Activated T-cell treated with anti-CD3 and anti-CD28 coated beads, Interleukin-2, amount 50 U/mL, for 4 hours (primary cell): ENCODE measurements at regions not wholly inside any gene's neighbourhood (a gene's known extent, or its start where the extent isn't known, plus 50 kb on each side); places are given as distances from the start of the nearest gene placed in this dataset.

Source experiments
- ATAC-seq, 2 donors: fragments of 200-7000 bp; cut with Tn5 transposase; one replicate each; pipeline ENCODE4 v1.10.0; 2021
- DNase-seq: peaks from one replicate; pipeline ENCODE4 v3.0.0-alpha.2; 2020
- H3K27me3 Mint-ChIP-seq: one replicate; pipeline ENCODE4 v1.8.0; 2021; ENCODE audit warnings: low read depth, mixed read lengths
- H3K36me3 Mint-ChIP-seq: one replicate; pipeline ENCODE4 v1.8.0; 2022; ENCODE audit warnings: mixed read lengths; ENCODE audit not compliant: insufficient read depth
- H3K4me1 Mint-ChIP-seq: one replicate; pipeline ENCODE4 v1.8.0; 2021; ENCODE audit warnings: low read depth, mixed read lengths
- H3K4me3 Mint-ChIP-seq: one replicate; pipeline ENCODE4 v1.8.0; 2021; ENCODE audit warnings: mild to moderate bottlenecking, moderate library complexity, mixed read lengths
- H3K9me3 Mint-ChIP-seq: one replicate; pipeline ENCODE4 v1.8.0; 2021; ENCODE audit warnings: mixed read lengths

DNA sequence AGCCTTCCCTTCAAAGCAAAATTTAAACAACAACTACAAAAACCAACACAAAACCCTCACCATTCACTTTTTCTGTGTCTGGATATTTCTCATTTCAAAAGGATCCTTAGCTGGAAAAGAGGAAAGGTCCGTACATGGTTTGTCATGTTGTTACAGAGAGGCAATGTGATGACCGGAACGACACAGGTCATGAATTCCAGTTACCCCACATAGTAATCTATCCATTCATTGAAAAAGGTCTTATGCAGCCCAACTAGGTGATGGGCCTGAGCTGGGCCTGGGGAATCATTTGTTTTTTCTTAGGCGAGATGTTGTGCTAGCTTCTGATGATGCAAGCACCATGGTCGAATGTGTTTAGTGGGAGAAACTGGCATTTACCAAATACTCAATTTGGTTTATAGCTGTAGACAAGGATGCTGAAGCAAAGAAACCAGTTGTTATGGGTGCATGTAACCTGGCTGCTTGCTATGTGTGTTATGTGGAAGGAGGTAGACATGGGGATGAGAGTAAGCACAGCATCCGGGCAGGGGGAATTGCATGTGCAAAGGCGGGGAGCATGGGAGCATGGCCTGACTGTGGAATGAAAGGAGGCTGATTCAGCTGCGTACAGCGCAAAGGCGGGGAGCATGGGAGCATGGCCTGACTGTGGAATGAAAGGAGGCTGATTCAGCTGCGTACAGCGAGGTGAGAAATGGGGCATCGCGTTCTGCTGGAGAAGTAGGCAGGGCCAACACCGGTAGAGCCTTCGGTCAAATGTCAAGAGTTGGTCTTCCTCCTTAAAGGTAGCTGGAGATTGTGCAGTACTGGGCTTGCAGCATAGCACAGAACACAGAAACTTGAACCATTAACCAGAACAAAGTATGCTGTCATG, 269.7 kb upstream of the MAF start:
- Mint-ChIP-seq H3K9me3 (no peaks in the 10 kb centered on the region), H3K4me3 (no peak overlapping the region), H3K36me3 (no peaks in the 10 kb centered on the region), H3K27me3 (no peaks in the 10 kb centered on the region), H3K4me1 (no peaks in the 10 kb centered on the region)
- no peak for ATAC-seq
- no peak for DNase-seq

DNA sequence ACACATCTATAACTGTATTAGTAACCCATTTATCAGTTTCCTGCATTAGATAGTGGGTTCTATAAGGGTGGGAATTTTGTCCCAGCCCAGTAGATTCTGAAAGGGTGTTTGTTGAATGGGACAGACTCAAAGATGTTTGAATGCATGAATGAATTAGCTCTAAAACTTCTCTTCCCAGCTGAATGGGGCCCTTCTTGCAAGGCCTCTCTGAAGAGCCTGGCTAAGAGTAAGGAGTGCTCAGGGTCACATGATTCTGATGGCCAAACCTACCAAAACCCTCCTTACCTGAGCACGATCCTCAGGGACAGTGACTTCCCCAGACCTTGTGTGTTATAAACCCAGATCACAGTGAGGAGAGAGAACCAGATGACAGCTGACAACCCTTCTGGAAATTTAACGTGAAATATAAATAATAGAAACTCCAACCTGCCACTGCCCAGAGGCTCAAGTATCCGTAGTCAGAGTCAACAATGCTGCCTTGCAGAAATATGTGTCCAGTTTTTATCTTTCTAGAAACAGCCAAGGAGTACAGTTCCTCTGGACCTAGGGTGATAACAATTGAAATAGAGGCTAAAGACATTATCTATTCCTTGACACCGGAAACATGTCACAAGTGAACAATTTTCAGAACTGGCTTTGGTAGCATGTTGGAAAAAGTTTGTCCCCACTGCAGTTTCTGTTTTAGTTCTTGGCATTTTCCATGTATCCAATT, 268.9 kb upstream of the MAF start:
- H3K36me3 Mint-ChIP-seq, result no peaks in the 10 kb centered on the region
- no peak for ATAC-seq

DNA sequence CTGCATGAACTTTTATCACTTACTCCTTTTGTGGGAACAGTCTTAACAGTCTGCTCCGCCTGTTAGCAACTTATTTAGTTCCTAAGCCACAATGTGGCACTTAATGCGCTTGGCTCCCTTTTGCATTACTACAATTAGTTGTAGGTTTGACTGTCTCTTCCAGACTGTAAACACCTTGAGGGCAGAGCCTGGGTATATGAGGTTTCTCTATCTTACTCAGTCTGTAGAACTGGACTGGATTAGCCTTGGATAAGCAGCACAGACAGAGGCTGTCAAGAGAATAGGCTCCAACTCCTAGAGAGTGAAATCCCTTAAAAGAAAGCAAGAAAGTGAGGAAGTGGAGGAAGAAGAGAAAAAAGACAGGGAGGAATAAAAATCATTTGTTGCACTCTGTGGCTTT, 268.3 kb upstream of the MAF start:
- no peaks in the 10 kb centered on the region for H3K9me3 Mint-ChIP-seq
- H3K4me1 Mint-ChIP-seq, result no peaks in the 10 kb centered on the region
- no peak for ATAC-seq
- H3K4me3 Mint-ChIP-seq, result no peak overlapping the region
- H3K27me3 Mint-ChIP-seq, result no peaks in the 10 kb centered on the region
- DNase-seq, result no peak
- H3K36me3 Mint-ChIP-seq, result no peaks in the 10 kb centered on the region

More for the DNA sequence above, 268.9 kb upstream of the MAF start:
- no peaks in the 10 kb centered on the region for H3K9me3 Mint-ChIP-seq
- no peaks in the 10 kb centered on the region for H3K27me3 Mint-ChIP-seq
- no peak for DNase-seq
- no peak overlapping the region for H3K4me3 Mint-ChIP-seq
- no peaks in the 10 kb centered on the region for H3K4me1 Mint-ChIP-seq

- Mint-ChIP-seq H3K27me3 (no peaks in the 10 kb centered on the region), H3K9me3 (no peaks in the 10 kb centered on the region), H3K4me3 (no peak overlapping the region), H3K4me1 (no peaks in the 10 kb centered on the region), H3K36me3 (no peaks in the 10 kb centered on the region)
- ATAC-seq (no peak), DNase-seq (no peak)
Measured at GRCh38 chr16:79867425-79867997, 267.0 kb upstream of the MAF start.

- no peaks in the 10 kb centered on the region for H3K4me1 Mint-ChIP-seq
- ATAC-seq, result no peak
- no peak for DNase-seq
- H3K27me3 Mint-ChIP-seq, result no peaks in the 10 kb centered on the region
- H3K9me3 Mint-ChIP-seq, result no peaks in the 10 kb centered on the region
- no peak overlapping the region for H3K4me3 Mint-ChIP-seq
- H3K36me3 Mint-ChIP-seq, result no peaks in the 10 kb centered on the region
Measured at GRCh38 chr16:79865918-79866317, 265.4 kb upstream of the MAF start.

DNA sequence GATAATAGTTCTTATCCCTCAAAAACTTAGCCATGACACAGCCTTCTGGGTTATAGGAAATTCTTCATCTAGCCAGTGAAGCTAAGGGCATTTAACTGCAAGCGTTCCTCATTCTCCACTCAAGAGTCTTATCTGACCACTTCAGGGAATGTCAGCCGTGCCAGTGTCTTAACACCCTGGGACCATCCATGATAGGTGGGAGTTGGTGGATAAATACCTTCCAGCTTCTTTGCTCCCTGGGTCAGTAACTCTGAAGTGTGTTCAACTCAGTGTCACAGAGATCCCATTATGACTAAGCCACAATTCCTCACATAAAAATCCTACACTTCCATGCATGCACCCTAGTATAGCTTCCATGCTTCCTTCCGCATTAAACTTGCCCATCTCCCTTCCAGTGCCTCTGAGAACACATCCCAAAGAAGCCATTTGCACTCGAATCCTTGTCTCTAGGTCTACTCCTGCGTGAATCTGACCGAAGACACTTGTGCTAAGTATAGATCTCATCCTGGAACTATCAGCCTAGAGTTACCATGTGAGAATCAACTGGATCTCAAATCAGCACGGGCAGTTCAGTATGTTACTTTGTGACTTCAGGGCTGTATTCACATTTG, 264.3 kb upstream of the MAF start:
- Mint-ChIP-seq H3K9me3 (no peaks in the 10 kb centered on the region), H3K27me3 (no peaks in the 10 kb centered on the region), H3K4me3 (no peak overlapping the region), H3K4me1 (no peaks in the 10 kb centered on the region), H3K36me3 (no peaks in the 10 kb centered on the region)
- DNase-seq (no peak), ATAC-seq (no peak)

DNA sequence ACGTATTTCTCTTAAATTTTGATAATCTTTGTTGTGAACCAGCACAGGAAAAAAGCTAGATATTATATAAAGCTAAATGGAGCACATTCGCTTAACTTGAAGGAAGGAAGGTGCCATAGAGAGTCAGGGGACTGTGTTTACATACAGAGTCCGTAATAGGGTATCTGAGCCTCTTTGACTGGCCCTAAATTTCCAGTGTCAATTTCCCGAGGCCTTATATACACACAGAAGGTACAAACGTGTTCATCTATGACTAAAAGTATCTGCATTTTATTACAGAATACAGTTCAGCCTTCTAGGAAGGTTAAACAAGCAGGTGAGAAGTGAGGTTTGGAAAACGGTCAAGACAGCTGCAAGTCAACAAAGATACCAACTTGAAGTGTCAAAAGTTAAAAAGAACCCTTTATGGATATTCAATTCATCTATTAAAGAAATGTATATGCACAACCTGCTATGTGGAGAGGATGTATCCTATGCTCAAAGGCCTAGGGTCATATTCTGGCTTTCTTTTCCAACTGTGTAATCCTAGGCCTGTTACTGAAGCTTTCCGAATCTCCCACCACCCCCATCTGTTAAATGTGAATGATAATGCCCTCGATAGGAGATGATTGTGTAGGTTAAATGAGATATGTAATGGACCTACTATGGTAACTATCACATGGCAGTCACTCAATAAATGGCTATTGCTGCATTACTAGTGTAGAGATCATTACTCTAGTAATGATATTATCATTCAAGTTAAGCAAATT, 263.7 kb upstream of the MAF start:
- ATAC-seq (no peak), DNase-seq (no peak)
- H3K4me1 Mint-ChIP-seq, result no peaks in the 10 kb centered on the region
- H3K4me3 Mint-ChIP-seq, result no peak overlapping the region
- no peaks in the 10 kb centered on the region for H3K27me3 Mint-ChIP-seq
- H3K36me3 Mint-ChIP-seq, result no peaks in the 10 kb centered on the region
- no peaks in the 10 kb centered on the region for H3K9me3 Mint-ChIP-seq

DNA sequence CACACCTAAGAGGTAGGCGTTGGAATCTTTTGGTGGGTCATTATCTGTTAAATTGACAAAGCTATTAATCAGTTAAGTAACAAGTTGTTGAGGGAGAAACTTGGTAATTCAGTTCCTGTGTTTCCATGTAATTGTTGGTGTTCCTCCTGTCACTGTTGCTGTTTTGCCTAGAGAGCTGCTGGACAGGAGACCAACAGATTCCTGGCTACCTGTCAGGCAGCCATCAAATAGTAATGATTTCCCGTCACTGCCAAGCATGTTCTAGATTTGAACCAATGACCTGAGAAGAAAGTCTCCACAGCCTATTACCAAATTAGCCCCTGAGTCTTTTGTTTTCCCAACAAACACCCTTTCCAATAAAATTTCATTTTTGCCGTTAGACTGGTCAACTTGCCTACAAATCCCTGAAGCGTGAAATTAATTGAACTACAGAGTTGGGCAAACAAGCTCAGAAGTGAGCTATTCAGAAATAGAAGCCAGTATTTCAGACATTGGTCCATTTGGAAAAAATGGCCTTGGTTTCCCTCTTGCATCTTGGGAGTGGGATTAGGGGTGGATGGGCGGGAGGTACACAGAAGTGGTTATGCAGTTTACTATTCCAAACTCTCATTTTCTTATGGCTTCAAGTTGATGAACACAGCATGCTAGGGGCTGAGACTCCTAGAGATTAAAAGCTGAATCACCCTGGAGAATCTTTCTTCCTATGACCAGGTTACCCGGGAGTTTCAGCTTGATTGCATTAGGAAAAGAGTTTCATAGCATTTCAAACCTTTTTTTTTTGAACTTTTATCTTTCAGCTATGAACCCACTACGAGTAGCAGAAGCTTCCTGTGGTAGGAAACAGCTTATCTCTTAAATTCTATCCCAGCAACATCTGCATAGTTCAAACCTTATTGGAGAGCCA, 262.8 kb upstream of the MAF start:
- no peak overlapping the region for H3K4me3 Mint-ChIP-seq
- ATAC-seq (no peak), DNase-seq (no peak)
- H3K36me3 Mint-ChIP-seq, result no peaks in the 10 kb centered on the region
- H3K9me3 Mint-ChIP-seq, result no peaks in the 10 kb centered on the region
- H3K4me1 Mint-ChIP-seq, result no peaks in the 10 kb centered on the region
- no peaks in the 10 kb centered on the region for H3K27me3 Mint-ChIP-seq

GRCh38 chr16:79862601-79863000, 262.1 kb upstream of the MAF start:
- ATAC-seq (no peak), DNase-seq (no peak)
- no peaks in the 10 kb centered on the region for H3K4me1 Mint-ChIP-seq
- H3K9me3 Mint-ChIP-seq, result no peaks in the 10 kb centered on the region
- H3K4me3 Mint-ChIP-seq, result no peak overlapping the region
- H3K36me3 Mint-ChIP-seq, result no peaks in the 10 kb centered on the region
- H3K27me3 Mint-ChIP-seq, result no peaks in the 10 kb centered on the region

GRCh38 chr16:79856581-79856980, 256.0 kb upstream of the MAF start:
- Mint-ChIP-seq H3K4me1 (no peaks in the 10 kb centered on the region), H3K4me3 (no peak overlapping the region), H3K9me3 (peaks cover 21% of the 10 kb centered on the region), H3K27me3 (peaks cover 4% of the 10 kb centered on the region), H3K36me3 (peaks cover 2% of the 10 kb centered on the region)
- DNase-seq (no peak), ATAC-seq (no peak)

DNA sequence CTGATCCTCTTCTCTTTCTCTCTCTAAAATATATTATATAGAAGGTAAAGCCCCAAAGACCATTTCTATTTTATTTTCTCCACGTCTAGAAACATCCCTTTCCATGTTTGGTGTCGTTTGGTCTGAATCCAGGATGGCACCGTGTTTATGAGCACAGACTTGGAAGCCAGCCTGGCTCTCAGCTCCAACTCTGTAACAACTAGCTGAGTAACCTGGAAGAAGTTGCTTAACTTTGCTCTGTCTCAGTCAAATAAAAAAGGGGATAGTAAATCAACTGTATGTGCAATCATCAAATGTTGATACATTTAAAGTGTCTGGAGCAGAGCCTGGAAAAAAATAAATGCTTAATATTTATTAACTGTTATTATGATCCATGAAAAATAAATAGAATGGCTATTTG, 249.8 kb upstream of the MAF start:
- DNase-seq (no peak), ATAC-seq (no peak)
- H3K27me3 Mint-ChIP-seq, result no peaks in the 10 kb centered on the region
- no peaks in the 10 kb centered on the region for H3K4me1 Mint-ChIP-seq
- no peaks in the 10 kb centered on the region for H3K36me3 Mint-ChIP-seq
- peaks cover 13% of the 10 kb centered on the region for H3K9me3 Mint-ChIP-seq
- H3K4me3 Mint-ChIP-seq, result no peak overlapping the region

GRCh38 chr16:79849119-79849518, 248.6 kb upstream of the MAF start:
- Mint-ChIP-seq H3K36me3 (no peaks in the 10 kb centered on the region), H3K27me3 (peaks cover 2% of the 10 kb centered on the region), H3K4me1 (peaks cover 5% of the 10 kb centered on the region), H3K4me3 (no peak overlapping the region), H3K9me3 (peaks cover 2% of the 10 kb centered on the region)
- ATAC-seq, result no peak
- no peak for DNase-seq

- Mint-ChIP-seq H3K4me1 (peaks cover 9% of the 10 kb centered on the region), H3K36me3 (no peaks in the 10 kb centered on the region), H3K27me3 (peaks cover 2% of the 10 kb centered on the region), H3K9me3 (no peaks in the 10 kb centered on the region), H3K4me3 (no peak overlapping the region)
- ATAC-seq (no peak), DNase-seq (no peak)
Measured at GRCh38 chr16:79848719-79849118, 248.2 kb upstream of the MAF start.
